Panc1 (cell line): ENCODE measurements at regions not wholly inside any gene's neighbourhood (a gene's known extent, or its start where the extent isn't known, plus 50 kb on each side); places are given as distances from the start of the nearest gene placed in this dataset.

ENCODE experiments used
- ATAC-seq: fragments of 200-7000 bp; cut with Tn5 transposase; 2 replicates; pipeline ENCODE4 v1.9.1; 2020; ENCODE audit warnings: mild to moderate bottlenecking, moderate library complexity
- BruUV-seq: library from RNA; stranded (reverse); fragments of 400-500 nt; replicated peaks from 2 replicates; lab custom pipeline; 2021; lab: Mats Ljungman, UMichigan
- CTCF ChIA-PET: fragments of 300-600 bp; sonication (Branson Sonifier 250); formaldehyde crosslinking; loops from one replicate; lab custom pipeline; 2022; ENCODE audit warnings: antibody characterized with exemption; lab: Charles Lee
- POLR2A ChIA-PET: fragments of 300-600 bp; sonication (Branson Sonifier 250); formaldehyde crosslinking; loops from one replicate; lab custom pipeline; 2022; ENCODE audit warnings: antibody characterized with exemption; lab: Charles Lee
- DNase-seq: peaks from one replicate; pipeline ENCODE4 v3.0.0-alpha.2; 2010; ENCODE audit warnings: low read depth, low spot score
- H3K27ac ChIP-seq: 2 replicates; pipeline ENCODE4 v1.5.1; 2011; ENCODE audit warnings: mild to moderate bottlenecking, low read length, inconsistent platforms
- H3K27me3 ChIP-seq: fragments of 200-500 bp; sonication (Bioruptor generic); 2 replicates; pipeline ENCODE4 v1.6.0; 2014; ENCODE audit warnings: low read length, inconsistent platforms; ENCODE audit not compliant: control insufficient read depth, insufficient read depth
- H3K36me3 ChIP-seq: fragments of 200-500 bp; sonication (Bioruptor generic); 2 replicates; pipeline ENCODE4 v1.5.1; 2014; ENCODE audit warnings: inconsistent platforms, mild to moderate bottlenecking, low read length, moderate library complexity; ENCODE audit not compliant: control insufficient read depth, insufficient read depth
- H3K4me1 ChIP-seq: 2 replicates; pipeline ENCODE4 v1.5.1; 2011; ENCODE audit warnings: inconsistent platforms, mild to moderate bottlenecking, low read length, moderate library complexity; ENCODE audit not compliant: control insufficient read depth, insufficient read depth
- H3K4me3 ChIP-seq, 2 experiments: 2 replicates each; pipeline ENCODE4 v1.5.1; 2011 to 2012; ENCODE audit warnings: low read depth in 2 of 2, low read length in 2 of 2, mild to moderate bottlenecking in 2 of 2, inconsistent platforms in 1 of 2, moderate library complexity in 1 of 2
- H3K9me3 ChIP-seq: fragments of 200-500 bp; sonication (Bioruptor generic); 2 replicates; pipeline ENCODE4 v1.5.1; 2014; ENCODE audit warnings: low read depth, mild to moderate bottlenecking, inconsistent platforms, low read length, moderate library complexity; ENCODE audit not compliant: control insufficient read depth, insufficient read depth
- CTCF ChIP-seq: fragments of 450-650 bp; IDR thresholded peaks from 2 replicates; pipeline ENCODE4 v1.5.1; 2017; ENCODE audit warnings: mild to moderate bottlenecking
- POLR2AphosphoS5 ChIP-seq: IDR thresholded peaks from 2 replicates; pipeline ENCODE4 v1.6.1; 2012; ENCODE audit warnings: mild to moderate bottlenecking, low read depth, low read length, moderate library complexity
- SIN3A ChIP-seq: IDR thresholded peaks from 2 replicates; pipeline ENCODE4 v1.6.1; 2012; ENCODE audit warnings: low read depth, mild to moderate bottlenecking, low read length, moderate library complexity, borderline replicate concordance; ENCODE audit not compliant: insufficient read depth
- TCF7L2 ChIP-seq: IDR thresholded peaks from 2 replicates; pipeline ENCODE4 v1.6.1; 2011; ENCODE audit warnings: mild to moderate bottlenecking, low read depth, low read length, inconsistent platforms
- in situ Hi-C: cut with HindIII; loops from 2 replicates; pipeline ENCODE4 v1.10.0; 2016; ENCODE audit warnings: low sequenced_read_pairs, low pct_unique_long_range_greater_than_20kb
- intact Hi-C: fragments of 100-400 bp; cut with micrococcal nuclease; formaldehyde crosslinking; loops from one replicate; pipeline ENCODE4 v1.10.0; 2022; ENCODE audit not compliant: unreplicated experiment
- TF ChIP-seq, protein P1 (sequence below), 2 experiments: IDR thresholded peaks; 2 replicates each; pipeline ENCODE4 v1.6.1; 2011 to 2012; ENCODE audit warnings: low read depth in 2 of 2, control low read depth in 1 of 2, low read length in 1 of 2, mild to moderate bottlenecking in 1 of 2, moderate library complexity in 1 of 2; ENCODE audit not compliant: insufficient read depth in 1 of 2

DNA sequence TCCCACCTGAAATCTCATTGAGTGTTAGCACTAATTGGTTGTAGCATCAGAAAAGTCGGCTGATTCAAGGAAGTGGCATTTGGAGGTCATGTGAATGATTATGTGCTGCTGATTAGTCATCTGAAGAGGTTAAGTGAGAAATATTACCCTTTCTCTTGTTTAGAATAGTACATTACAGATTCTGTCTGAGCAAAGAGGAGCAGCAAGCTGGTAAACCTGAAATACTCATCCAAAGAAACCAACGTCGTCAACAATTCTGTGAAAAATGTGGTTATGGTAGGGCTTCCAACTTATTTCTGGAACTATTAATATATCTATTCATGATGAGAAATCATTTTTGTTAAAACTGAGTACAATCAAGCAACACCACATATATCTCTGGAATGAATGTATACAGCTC is 1024.9 kb downstream of the TUSC7 start:
- ATAC-seq (no peak), DNase-seq (no peak)
- Histone ChIP-seq H3K9me3 (no peaks in the 10 kb centered on the region), H3K27ac (no peak overlapping the region), H3K4me1 (no peaks in the 10 kb centered on the region), H3K27me3 (no peaks in the 10 kb centered on the region), H3K4me3 (no peak overlapping the region), H3K36me3 (no peaks in the 10 kb centered on the region)
- TF ChIP-seq SIN3A = no peak
- TF ChIP-seq, protein P1, sequence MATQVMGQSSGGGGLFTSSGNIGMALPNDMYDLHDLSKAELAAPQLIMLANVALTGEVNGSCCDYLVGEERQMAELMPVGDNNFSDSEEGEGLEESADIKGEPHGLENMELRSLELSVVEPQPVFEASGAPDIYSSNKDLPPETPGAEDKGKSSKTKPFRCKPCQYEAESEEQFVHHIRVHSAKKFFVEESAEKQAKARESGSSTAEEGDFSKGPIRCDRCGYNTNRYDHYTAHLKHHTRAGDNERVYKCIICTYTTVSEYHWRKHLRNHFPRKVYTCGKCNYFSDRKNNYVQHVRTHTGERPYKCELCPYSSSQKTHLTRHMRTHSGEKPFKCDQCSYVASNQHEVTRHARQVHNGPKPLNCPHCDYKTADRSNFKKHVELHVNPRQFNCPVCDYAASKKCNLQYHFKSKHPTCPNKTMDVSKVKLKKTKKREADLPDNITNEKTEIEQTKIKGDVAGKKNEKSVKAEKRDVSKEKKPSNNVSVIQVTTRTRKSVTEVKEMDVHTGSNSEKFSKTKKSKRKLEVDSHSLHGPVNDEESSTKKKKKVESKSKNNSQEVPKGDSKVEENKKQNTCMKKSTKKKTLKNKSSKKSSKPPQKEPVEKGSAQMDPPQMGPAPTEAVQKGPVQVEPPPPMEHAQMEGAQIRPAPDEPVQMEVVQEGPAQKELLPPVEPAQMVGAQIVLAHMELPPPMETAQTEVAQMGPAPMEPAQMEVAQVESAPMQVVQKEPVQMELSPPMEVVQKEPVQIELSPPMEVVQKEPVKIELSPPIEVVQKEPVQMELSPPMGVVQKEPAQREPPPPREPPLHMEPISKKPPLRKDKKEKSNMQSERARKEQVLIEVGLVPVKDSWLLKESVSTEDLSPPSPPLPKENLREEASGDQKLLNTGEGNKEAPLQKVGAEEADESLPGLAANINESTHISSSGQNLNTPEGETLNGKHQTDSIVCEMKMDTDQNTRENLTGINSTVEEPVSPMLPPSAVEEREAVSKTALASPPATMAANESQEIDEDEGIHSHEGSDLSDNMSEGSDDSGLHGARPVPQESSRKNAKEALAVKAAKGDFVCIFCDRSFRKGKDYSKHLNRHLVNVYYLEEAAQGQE (IDR thresholded peaks at IDR 0.05; ENCODE audit: insufficient read depth in 1 of 2, low read depth in 2 of 2, low read length in 1 of 2) = no peak
- intact Hi-C loops = no loop called here
- ChIA-PET CTCF (no interaction called here), POLR2A (no interaction called here)
- in situ Hi-C loops = no loop called here
- BruUV-seq = no TSS peak

DNA sequence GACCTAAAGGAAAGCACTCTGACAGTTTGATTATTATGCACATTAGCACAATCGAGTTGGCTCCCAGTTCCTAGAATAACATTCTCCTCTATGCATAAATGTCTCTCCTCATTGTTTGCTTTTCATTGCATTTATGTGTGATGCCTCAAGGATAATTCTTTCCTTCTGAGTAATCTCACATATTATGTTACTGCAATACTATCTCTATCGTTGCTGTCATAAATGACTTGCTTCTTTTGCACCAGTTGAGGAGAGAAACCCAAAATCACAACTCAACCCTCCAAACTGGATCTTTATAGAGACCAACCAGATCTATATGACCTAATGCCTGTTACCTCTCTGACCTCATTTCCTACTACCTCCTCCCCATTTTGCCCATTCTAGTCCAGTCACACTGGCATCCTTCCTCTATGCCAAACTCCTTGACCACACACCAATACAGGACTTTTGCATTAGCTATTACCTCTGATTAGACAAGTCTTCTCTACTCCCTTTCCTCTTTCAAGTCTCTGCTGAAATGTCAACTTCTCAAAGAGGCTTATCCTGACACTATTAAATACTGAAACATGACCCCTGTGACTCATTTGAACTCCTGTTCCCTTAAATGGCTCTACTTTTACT is 1026.0 kb downstream of the TUSC7 start:
- no peak overlapping the region for H3K27ac ChIP-seq
- BruUV-seq = no TSS peak
- intact Hi-C loops (no loop called here), in situ Hi-C loops (no loop called here)
- no peak overlapping the region for H3K4me3 ChIP-seq
- ChIA-PET POLR2A (no interaction called here), CTCF (no interaction called here)
- H3K9me3 ChIP-seq = no peaks in the 10 kb centered on the region
- TF ChIP-seq CTCF (no peak), SIN3A (no peak), POLR2AphosphoS5 (no peak), TCF7L2 (no peak)
- TF ChIP-seq, protein P1 (IDR thresholded peaks at IDR 0.05; ENCODE audit: insufficient read depth in 1 of 2, low read depth in 2 of 2, low read length in 1 of 2) = no peak
- ATAC-seq = no peak
- no peaks in the 10 kb centered on the region for H3K4me1 ChIP-seq
- no peaks in the 10 kb centered on the region for H3K36me3 ChIP-seq
- H3K27me3 ChIP-seq = no peaks in the 10 kb centered on the region
- no peak for DNase-seq
